Occipital lobe (tissue), 1 donor: ENCODE measurements at regions not wholly inside any gene's neighbourhood (a gene's known extent, or its start where the extent isn't known, plus 50 kb on each side); places are given as distances from the start of the nearest gene placed in this dataset.
"Not testable (repeated sequence)": the region's sequence is repeated elsewhere in the genome, so short reads cannot be mapped to it uniquely, and the experiment has no call there.

Source experiments
- DNase-seq: peaks from one replicate; lab custom pipeline; 2025; lab: John Stamatoyannopoulos, UW

DNA sequence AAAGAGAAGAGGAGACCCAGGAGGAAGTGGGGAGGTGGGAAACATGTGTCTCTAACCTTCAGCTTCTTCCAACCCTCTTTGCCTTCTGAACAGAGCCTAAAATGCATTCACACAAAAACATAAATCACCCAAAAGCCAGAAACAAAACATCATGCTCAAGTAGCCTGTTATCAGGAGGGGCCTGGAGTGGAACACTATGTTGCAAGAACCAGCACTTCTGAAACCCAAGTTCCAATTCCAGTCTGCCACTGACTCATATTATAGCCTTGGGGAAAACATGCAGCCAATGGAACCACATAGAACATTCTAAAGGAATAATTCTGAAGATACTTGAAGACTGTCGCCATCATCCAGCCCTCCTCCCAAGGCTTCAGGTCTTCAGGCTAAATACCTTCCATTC lies 169.8 kb upstream of the PLXNC1 start:
- DNase-seq = no peak

DNA sequence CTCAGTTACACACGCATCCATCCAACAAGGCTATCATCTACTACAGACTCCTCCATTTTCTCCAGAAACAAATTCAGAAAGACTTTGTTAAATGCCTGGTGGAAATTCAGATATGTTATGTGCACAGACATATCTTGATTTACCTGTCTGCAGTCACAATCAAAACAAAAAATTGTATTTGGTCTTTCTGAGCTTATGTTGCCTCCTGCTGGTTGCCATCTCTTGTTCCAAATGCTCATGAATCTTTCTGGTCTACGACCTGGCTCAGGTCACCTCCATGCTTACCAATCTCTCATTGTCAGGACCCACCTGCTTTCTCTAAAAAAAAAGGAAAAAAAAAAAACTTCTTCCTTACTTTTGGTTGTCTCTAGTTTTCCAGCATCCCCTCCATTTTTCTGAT lies 169.2 kb upstream of the PLXNC1 start:
- DNase-seq = no peak

GRCh38 chr12:93980711-93981110 lies 167.7 kb upstream of the PLXNC1 start:
- DNase-seq = no peak

GRCh38 chr12:93981411-93981810 lies 167.0 kb upstream of the PLXNC1 start:
- no peak for DNase-seq

- DNase-seq = peak; percentile 26
Observed at GRCh38 chr12:93982771-93983315, 165.5 kb upstream of the PLXNC1 start.

DNA sequence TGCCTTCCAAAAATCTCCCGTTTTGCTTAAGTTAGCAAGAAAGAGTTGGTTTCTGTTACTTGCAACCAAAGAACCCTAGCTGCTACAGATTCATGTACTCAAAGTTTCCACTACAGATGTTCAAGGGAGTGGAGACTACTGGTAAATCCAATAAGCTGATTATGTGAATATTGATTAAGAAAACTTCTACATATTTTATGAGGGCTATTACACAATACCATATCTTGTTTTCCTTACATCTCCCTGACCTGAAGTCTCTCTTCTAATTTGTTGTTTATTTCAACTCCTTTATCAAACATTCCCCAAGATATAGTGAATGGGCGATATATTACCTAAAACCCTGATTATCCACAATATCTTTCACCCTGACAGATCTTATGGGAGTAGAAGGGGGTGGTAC lies 164.4 kb upstream of the PLXNC1 start:
- DNase-seq = no peak

GRCh38 chr12:93989949-93990348 lies 158.4 kb upstream of the PLXNC1 start:
- DNase-seq = no peak

DNA sequence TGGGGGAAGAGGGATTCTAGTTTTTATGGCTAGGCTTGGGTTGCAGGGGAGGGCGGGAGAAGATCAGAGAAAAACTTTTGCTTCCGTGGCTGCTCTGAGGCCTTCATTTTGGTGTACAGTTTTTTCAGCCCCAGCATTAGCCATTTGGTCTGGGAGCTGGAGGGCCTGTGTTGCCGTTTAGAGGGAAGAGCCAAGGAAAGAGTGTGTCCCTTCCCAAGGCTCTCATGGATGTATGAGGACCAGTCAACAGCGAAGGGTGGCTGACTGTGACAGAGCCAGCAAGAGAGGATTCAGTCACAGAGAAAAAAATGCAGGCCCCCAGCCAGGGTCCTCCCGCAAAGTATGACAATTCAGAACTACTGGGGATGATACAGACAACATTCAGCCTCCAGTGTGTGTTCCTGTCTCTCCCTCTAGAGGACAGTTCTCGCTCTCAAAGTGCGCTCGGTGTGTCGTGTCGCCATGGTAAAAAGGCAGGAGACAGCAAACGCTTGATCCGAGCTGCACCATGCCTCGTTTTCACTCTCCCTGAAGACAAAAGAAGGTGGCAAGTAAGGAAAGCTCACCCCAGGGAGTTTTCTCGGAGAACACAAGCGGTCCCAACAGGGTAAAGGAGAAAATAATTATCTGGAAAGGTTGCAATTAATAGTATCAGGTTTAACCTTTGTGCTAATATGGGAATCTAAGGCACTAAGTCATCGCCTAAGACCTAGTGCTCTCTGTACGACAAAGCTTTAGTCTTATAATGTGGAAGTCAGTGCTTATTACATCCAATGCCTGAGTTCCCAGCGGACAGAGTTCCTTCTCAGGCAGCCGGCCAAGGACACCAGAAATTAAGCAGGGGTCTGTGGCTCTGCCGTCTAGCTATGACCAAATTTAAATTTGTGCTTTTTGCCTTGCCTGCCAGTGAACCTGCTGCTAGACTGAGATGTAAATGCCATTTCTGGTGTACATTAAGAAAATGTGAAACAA lies 157.3 kb upstream of the PLXNC1 start:
- DNase-seq = peak; percentile 34

- no peak for DNase-seq
Observed at GRCh38 chr12:93991829-93992461, 156.4 kb upstream of the PLXNC1 start.

- no peak for DNase-seq
Observed at GRCh38 chr12:93994721-93995120, 153.7 kb upstream of the PLXNC1 start.

- no peak for DNase-seq
Observed at GRCh38 chr12:93996321-93996720, 152.1 kb upstream of the PLXNC1 start.

DNA sequence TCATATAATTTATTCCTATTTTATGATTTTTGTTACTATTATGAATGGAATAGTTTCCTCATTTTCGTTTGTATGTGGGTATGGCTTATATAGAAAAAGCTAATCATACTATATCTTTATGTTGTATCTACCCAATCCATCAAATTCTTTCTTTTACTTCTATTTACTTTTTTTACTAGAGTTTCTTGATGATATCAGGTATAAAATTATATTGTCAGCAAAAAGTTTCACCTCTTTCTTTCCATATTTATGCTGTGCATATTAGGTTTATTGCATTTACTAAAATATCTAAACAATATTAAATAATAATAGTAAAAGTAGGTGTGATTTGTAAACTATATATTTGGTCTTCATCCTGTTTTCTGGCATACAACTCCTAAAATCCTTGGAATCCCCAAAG lies 146.7 kb upstream of the PLXNC1 start:
- DNase-seq = no peak

DNA sequence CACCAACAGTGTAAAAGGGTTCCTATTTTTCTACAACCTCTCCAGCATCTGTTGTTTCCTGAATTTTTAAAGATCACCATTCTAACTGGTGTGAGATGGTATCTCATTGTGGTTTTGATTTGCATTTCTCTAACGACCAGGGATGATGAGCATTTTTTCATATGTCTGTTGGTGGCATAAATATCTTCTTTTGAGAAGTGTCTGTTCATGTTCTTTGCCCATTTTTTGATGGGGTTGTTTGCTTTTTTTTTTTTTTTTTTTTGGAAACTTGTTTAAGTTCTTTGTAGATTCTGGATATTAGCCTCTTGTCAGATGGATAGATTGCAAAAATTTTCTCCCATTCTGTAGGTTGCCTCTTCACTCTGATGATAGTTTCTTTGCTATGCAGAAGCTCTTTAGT lies 145.5 kb upstream of the PLXNC1 start:
- not testable (repeated sequence) for DNase-seq

DNA sequence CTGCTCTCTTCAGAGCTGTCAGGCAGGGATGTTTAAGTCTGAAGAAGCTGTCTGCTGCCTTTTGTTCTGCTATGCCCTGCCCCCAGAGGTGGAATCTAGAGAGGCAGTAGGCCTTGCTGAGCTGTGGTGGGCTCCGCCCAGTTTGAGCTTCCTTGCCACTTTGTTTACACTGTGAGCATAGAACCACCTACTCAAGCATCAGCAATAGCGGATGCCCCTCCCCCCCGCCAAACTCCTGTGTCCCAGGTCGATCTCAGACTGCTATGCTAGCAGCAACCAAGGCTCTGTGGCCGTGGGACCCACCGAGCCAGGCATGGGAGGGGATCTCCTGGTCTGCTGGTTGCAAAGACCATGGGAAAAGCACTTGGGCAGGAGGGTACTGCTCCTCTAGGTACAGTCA lies 140.5 kb upstream of the PLXNC1 start:
- DNase-seq = not testable (repeated sequence)

- DNase-seq = no peak
Observed at GRCh38 chr12:94010307-94010706, 138.1 kb upstream of the PLXNC1 start.

GRCh38 chr12:94012071-94012470 lies 136.3 kb upstream of the PLXNC1 start:
- no peak for DNase-seq

- DNase-seq = no peak
Observed at GRCh38 chr12:94012590-94012989, 135.8 kb upstream of the PLXNC1 start.

DNA sequence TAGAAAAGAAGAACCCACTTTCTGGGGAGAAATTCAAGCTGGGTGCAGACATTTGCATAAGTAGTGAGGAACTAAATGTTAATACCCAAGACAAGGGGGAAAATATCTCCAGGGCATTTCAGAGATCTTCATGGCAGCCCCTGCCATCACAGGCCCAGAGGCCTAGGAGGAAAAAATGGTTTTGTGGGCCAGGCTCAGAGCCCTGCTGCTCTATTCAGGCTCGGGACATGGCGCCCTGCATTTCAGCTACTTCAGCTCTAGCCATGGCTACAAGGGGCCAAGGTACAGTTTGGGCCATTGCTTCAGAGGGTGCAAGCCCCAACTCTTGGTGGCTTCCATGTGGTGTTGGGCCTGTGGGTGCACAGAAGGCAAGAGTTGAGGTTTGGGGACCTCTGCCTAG lies 131.1 kb upstream of the PLXNC1 start:
- not testable (repeated sequence) for DNase-seq

DNA sequence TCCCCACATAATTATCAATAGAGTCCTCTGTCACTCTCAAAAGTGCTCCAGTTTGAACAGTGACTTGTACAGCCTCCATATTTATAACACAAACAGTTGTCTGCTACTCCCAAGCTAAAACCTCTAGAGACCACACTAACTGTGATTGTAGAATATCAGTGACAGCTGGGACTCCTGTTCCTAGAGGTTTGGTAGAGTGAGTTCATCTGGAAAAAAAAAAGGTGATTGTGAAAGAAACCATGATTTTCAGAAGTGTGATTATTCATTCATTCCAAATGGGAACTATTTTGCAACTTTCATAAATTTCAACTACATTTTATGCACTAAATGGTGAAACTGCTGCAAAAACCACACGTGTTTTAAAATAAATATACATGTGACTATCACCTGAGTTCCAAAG lies 128.0 kb upstream of the PLXNC1 start:
- no peak for DNase-seq

GRCh38 chr12:94023879-94024278 lies 124.5 kb upstream of the PLXNC1 start:
- DNase-seq = no peak

DNA sequence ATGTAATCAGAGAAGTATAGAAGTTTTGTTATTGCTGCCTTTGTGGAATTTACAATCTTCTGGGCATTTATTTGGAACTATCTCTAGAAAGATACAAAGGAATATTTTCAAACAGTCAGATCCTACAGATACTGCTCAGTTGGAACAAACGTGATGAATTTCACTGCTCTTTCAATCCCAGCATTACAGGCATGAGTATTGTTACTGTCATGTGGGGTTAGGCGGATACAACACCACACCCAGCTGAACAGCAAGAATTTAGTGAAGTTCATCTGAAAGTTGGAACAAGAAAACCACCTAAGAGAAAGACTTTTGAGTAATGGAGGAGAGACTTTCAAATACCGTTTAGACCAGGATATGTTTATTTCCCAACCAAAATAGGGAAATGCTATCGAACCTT lies 123.3 kb upstream of the PLXNC1 start:
- no peak for DNase-seq

DNA sequence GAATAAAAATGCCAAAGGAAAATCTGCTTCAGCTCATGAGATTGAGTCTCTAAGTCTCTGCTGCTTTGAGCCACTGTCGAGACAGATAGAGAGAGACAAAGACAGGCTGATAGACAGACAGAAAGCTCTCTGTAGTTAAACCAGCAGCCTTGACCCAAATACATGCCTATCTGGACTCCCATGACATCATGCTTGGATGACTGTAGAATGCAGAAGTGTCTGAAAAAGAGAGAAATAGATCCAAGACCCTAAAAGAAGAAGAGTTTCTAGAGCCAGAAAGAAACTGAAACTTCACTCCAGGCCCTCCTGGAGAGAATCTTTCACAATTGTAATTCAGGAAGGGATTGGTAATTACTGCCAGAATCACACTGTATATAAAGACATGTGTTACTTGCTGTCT lies 122.6 kb upstream of the PLXNC1 start:
- DNase-seq = no peak

GRCh38 chr12:94026596-94026995 lies 121.8 kb upstream of the PLXNC1 start:
- no peak for DNase-seq
